Mesothelial cell of epicardium (in vitro differentiated cells): ENCODE measurements at regions not wholly inside any gene's neighbourhood (a gene's known extent, or its start where the extent isn't known, plus 50 kb on each side); places are given as distances from the start of the nearest gene placed in this dataset.

Source experiments
- DNase-seq, 2 experiments: peaks; one replicate each; pipeline ENCODE4 v3.0.0; 2021; ENCODE audit warnings: low spot score in 2 of 2; ENCODE audit not compliant: unreplicated experiment in 2 of 2
- H3K27ac Mint-ChIP-seq: 2 replicates; pipeline ENCODE4 v1.8.0; 2021; ENCODE audit warnings: mixed read lengths
- H3K27me3 Mint-ChIP-seq: 2 replicates; pipeline ENCODE4 v1.8.0; 2021; ENCODE audit warnings: low read depth, mixed read lengths
- H3K36me3 Mint-ChIP-seq: 2 replicates; pipeline ENCODE4 v1.8.0; 2021; ENCODE audit warnings: mixed read lengths
- H3K4me1 Mint-ChIP-seq: 2 replicates; pipeline ENCODE4 v1.8.0; 2021; ENCODE audit warnings: mixed read lengths
- H3K4me3 Mint-ChIP-seq: 2 replicates; pipeline ENCODE4 v1.8.0; 2021; ENCODE audit warnings: mild to moderate bottlenecking, moderate library complexity, mixed read lengths
- H3K9me3 Mint-ChIP-seq: 2 replicates; pipeline ENCODE4 v1.8.0; 2021; ENCODE audit warnings: mixed read lengths
- TF ChIP-seq, protein P1 (sequence below): fragments of 200-600 bp; sonication (generic); IDR thresholded peaks from one replicate; pipeline ENCODE4 v1.5.0; 2021; ENCODE audit warnings: antibody characterized with exemption; ENCODE audit not compliant: unreplicated experiment

DNA sequence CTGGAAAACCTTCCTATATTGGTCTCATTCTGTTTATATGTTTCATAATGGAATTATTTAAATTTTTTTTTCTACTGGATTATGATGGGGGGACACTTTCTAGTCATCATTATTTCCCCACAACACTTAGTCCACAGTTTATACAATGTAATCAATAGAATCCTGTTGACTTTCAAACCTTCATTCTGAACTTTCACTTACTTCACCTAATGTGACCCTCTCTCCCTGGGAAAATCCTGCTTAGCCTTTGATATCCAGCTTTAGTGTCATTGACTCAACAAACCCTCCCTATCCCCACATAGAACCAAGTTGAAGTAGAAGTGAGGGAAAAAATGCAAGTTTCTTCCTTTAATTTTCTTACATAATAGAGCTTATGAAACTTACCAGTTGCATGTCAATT lies 666.0 kb downstream of the MECOM start:
- DNase-seq, result no peak
- TF ChIP-seq, protein P1, sequence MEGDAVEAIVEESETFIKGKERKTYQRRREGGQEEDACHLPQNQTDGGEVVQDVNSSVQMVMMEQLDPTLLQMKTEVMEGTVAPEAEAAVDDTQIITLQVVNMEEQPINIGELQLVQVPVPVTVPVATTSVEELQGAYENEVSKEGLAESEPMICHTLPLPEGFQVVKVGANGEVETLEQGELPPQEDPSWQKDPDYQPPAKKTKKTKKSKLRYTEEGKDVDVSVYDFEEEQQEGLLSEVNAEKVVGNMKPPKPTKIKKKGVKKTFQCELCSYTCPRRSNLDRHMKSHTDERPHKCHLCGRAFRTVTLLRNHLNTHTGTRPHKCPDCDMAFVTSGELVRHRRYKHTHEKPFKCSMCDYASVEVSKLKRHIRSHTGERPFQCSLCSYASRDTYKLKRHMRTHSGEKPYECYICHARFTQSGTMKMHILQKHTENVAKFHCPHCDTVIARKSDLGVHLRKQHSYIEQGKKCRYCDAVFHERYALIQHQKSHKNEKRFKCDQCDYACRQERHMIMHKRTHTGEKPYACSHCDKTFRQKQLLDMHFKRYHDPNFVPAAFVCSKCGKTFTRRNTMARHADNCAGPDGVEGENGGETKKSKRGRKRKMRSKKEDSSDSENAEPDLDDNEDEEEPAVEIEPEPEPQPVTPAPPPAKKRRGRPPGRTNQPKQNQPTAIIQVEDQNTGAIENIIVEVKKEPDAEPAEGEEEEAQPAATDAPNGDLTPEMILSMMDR, result no peak
- H3K27me3 Mint-ChIP-seq, result no peaks in the 10 kb centered on the region
- H3K9me3 Mint-ChIP-seq, result peaks cover 7% of the 10 kb centered on the region
- H3K36me3 Mint-ChIP-seq, result no peaks in the 10 kb centered on the region
- no peaks in the 10 kb centered on the region for H3K4me1 Mint-ChIP-seq
- no peak overlapping the region for H3K27ac Mint-ChIP-seq
- H3K4me3 Mint-ChIP-seq, result no peak overlapping the region

DNA sequence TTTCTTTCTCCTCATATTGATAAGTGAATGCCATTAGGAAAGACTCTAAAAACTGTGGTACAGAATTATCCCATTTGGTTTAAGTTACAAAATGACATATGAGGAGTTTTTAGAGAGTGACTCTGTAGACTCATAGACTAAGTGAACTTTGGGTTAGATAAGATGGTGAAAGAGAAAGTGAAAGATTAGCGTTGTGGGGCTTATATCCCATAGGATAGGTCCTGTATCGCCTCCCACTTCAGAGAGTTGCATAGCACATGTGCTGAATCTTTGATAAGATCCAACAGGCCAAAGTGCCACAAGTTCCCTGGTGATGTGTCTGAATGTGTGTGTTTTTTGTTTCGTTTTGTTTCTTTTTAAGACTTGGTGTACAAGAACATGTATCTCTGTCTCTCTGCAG lies 666.9 kb downstream of the MECOM start:
- TF ChIP-seq, protein P1, result no peak

DNA sequence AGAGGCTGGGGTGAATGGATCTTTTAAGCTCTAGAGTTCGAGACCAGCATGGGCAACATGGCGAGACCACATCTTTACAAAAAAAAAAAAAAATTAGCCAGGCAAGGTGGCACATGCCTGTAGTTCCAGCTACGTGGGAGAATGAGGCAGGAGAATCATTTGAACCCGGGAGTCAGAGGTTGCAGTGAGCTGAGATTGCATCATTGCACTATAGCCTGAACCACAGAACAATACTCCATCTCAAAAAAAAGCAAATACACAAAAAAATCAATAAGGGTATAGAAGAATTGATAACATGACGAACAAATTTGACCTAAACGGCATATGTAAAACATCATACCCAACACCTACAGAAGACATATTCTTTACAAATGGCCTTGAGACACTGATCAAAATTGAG lies 668.4 kb downstream of the MECOM start:
- Mint-ChIP-seq H3K36me3 (no peaks in the 10 kb centered on the region), H3K4me3 (no peak overlapping the region), H3K4me1 (peaks cover 11% of the 10 kb centered on the region), H3K27me3 (no peaks in the 10 kb centered on the region), H3K9me3 (peaks cover 7% of the 10 kb centered on the region), H3K27ac (no peak overlapping the region)
- TF ChIP-seq, protein P1, result no peak
- DNase-seq, result no peak

More for the DNA sequence above, 666.9 kb downstream of the MECOM start:
- Mint-ChIP-seq H3K4me1 (peaks cover 2% of the 10 kb centered on the region), H3K36me3 (no peaks in the 10 kb centered on the region), H3K9me3 (peaks cover 7% of the 10 kb centered on the region), H3K27me3 (no peaks in the 10 kb centered on the region), H3K4me3 (no peak overlapping the region), H3K27ac (no peak overlapping the region)
- DNase-seq, result no peak

DNA sequence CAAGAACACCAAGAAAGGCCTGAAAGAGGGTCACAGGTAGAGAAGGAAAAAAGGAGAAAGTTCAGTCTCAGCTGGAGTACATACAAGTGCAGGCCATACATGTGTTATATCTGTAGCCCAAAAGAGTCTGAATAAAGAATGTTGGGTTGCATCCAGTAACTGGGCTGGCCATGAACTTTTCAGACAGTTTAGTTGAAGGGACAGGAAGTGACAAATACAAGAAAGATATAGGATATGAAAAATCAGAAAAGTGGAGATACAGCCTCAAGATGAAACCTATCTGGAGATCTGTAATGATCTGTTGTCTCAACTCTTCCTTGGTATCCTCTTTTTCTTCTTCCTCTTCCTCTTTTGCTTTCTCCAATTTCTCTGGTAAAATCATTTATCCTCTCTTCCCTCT lies 671.7 kb downstream of the MECOM start:
- H3K4me1 Mint-ChIP-seq, result peaks cover 22% of the 10 kb centered on the region
- no peak for DNase-seq
- no peak overlapping the region for H3K4me3 Mint-ChIP-seq
- TF ChIP-seq, protein P1, result no peak
- H3K36me3 Mint-ChIP-seq, result no peaks in the 10 kb centered on the region
- no peaks in the 10 kb centered on the region for H3K27me3 Mint-ChIP-seq
- no peaks in the 10 kb centered on the region for H3K9me3 Mint-ChIP-seq
- no peak overlapping the region for H3K27ac Mint-ChIP-seq

DNA sequence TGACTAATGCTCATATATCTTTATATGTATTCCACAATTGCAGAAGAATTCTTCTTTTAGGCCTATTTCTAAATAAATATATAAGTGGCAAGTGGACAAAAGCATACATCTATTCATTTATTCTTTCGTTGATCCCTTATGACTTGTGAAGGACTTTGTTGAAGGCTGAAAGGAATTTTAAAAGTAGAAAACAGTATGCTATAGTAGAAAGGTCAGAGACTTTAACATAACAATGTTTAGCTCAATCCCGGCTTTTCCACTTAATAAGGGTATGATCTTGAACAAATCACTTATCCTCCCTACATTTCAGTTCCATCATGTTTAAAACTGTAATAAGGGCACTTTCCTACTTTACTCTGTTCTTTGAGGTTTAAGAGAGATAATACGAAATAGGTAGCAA lies 672.9 kb downstream of the MECOM start:
- no peak overlapping the region for H3K4me3 Mint-ChIP-seq
- no peaks in the 10 kb centered on the region for H3K9me3 Mint-ChIP-seq
- H3K4me1 Mint-ChIP-seq, result peaks cover 22% of the 10 kb centered on the region
- H3K27ac Mint-ChIP-seq, result peak overlapping the region; percentile 58
- H3K36me3 Mint-ChIP-seq, result no peaks in the 10 kb centered on the region
- no peak for DNase-seq
- TF ChIP-seq, protein P1, result no peak
- no peaks in the 10 kb centered on the region for H3K27me3 Mint-ChIP-seq

DNA sequence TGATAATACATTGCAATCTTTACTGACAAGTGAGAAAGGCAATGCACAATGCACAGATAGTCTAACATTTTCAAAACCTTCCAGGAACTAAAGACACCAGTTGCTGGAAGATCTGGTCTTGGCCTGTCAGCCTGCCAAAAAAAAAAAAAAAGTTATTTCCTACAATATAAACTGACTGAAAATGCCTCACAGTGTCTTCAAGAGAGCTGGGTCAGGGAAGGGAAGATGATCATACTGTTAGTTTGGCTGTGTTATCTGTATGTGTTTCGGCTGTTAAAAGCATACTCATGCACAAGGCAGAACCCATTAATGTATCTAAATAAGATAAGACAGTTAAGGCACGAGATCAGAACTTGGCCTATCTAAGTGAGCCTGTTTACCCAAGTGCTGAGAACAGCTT lies 673.4 kb downstream of the MECOM start:
- Mint-ChIP-seq H3K27ac (peak overlapping the region; percentile 58), H3K36me3 (no peaks in the 10 kb centered on the region), H3K4me3 (no peak overlapping the region), H3K27me3 (no peaks in the 10 kb centered on the region), H3K4me1 (peaks cover 22% of the 10 kb centered on the region), H3K9me3 (no peaks in the 10 kb centered on the region)
- TF ChIP-seq, protein P1, result no peak
- no peak for DNase-seq
